Smooth muscle cell (in vitro differentiated cells): ENCODE measurements at regions not wholly inside any gene's neighbourhood (a gene's known extent, or its start where the extent isn't known, plus 50 kb on each side); places are given as distances from the start of the nearest gene placed in this dataset.

Experiments used
- DNase-seq: peaks from one replicate; lab custom pipeline; 2025; ENCODE audit not compliant: unreplicated experiment; lab: John Stamatoyannopoulos, UW
- H2AFZ ChIP-seq: fragments of 200-600 bp; sonication (generic); 2 replicates; pipeline ENCODE4 v1.6.0; 2016; ENCODE audit warnings: antibody characterized with exemption, low read depth, mild to moderate bottlenecking
- H3F3A ChIP-seq: fragments of 200-600 bp; sonication (generic); 2 replicates; pipeline ENCODE4 v1.6.0; 2017; ENCODE audit warnings: antibody characterized with exemption, low read depth
- H3K27ac ChIP-seq: fragments of 200-600 bp; sonication (generic); 2 replicates; pipeline ENCODE4 v1.5.1; 2016; ENCODE audit warnings: low read depth, mild to moderate bottlenecking
- H3K27me3 ChIP-seq: fragments of 200-600 bp; sonication (generic); 2 replicates; pipeline ENCODE4 v1.6.1; 2016; ENCODE audit warnings: low read depth, mild to moderate bottlenecking
- H3K36me3 ChIP-seq: fragments of 200-600 bp; sonication (generic); 2 replicates; pipeline ENCODE4 v1.5.1; 2016; ENCODE audit warnings: low read depth
- H3K4me1 ChIP-seq: fragments of 200-600 bp; sonication (generic); 2 replicates; pipeline ENCODE4 v1.5.1; 2016; ENCODE audit warnings: low read depth
- H3K4me2 ChIP-seq: fragments of 200-600 bp; sonication (generic); 2 replicates; pipeline ENCODE4 v1.6.0; 2016; ENCODE audit warnings: mild to moderate bottlenecking
- H3K4me3 ChIP-seq: fragments of 200-600 bp; sonication (generic); 2 replicates; pipeline ENCODE4 v1.5.1; 2016; ENCODE audit warnings: mild to moderate bottlenecking
- H3K79me2 ChIP-seq: fragments of 200-600 bp; sonication (generic); 2 replicates; pipeline ENCODE4 v1.6.0; 2016; ENCODE audit warnings: low read depth, mild to moderate bottlenecking
- H3K9ac ChIP-seq: fragments of 200-600 bp; sonication (generic); 2 replicates; pipeline ENCODE4 v1.6.0; 2016; ENCODE audit warnings: low read depth
- H3K9me3 ChIP-seq: fragments of 200-600 bp; sonication (generic); replicated peaks from 2 replicates; pipeline ENCODE4 v1.5.1; 2016; ENCODE audit warnings: low read depth
- H4K20me1 ChIP-seq: fragments of 200-600 bp; sonication (generic); 2 replicates; pipeline ENCODE4 v1.6.0; 2016; ENCODE audit warnings: low read depth
- WGBS: methylation state at CpG from one replicate; pipeline ENCODE4 v1.1.7; 2016; ENCODE audit warnings: low lambda C conversion rate; 5-methylcytosine and 5-hydroxymethylcytosine counted together
- TF ChIP-seq, protein P1 (sequence below): fragments of 200-600 bp; sonication (generic); IDR thresholded peaks from 2 replicates; pipeline ENCODE4 v1.5.1; 2017; ENCODE audit warnings: borderline replicate concordance, mild to moderate bottlenecking, antibody characterized with exemption; ENCODE audit not compliant: insufficient read depth, poor library complexity, severe bottlenecking

DNA sequence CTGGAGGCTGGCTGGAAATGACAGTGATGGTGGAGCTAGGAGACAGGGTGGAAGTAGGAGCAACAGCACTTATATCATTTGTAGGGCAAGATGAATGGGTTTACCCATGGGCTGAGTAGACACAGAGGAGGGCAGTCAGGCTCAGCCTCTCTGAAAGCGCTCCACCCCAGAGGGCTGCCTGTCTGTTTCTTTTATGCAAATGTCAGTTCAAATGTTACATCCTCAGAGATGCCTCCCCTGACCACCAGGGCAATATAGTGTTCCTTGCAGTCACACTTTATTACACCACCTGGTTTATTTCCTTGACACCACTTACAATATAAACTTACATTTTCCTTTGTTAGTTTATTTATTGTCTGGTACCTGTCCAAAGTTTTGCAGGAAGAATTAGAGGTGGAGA lies 159.5 kb upstream of the IL12B start:
- Histone ChIP-seq H3K4me3 (no peak overlapping the region), H3F3A (no peaks in the 10 kb centered on the region), H3K9me3 (no peaks in the 10 kb centered on the region), H3K36me3 (no peaks in the 10 kb centered on the region), H4K20me1 (no peaks in the 10 kb centered on the region), H3K4me2 (no peak overlapping the region), H3K4me1 (no peaks in the 10 kb centered on the region), H3K9ac (no peak overlapping the region), H2AFZ (no peak overlapping the region), H3K27ac (no peak overlapping the region), H3K79me2 (no peaks in the 10 kb centered on the region), H3K27me3 (no peaks in the 10 kb centered on the region)
- no peak for DNase-seq
- TF ChIP-seq, protein P1, sequence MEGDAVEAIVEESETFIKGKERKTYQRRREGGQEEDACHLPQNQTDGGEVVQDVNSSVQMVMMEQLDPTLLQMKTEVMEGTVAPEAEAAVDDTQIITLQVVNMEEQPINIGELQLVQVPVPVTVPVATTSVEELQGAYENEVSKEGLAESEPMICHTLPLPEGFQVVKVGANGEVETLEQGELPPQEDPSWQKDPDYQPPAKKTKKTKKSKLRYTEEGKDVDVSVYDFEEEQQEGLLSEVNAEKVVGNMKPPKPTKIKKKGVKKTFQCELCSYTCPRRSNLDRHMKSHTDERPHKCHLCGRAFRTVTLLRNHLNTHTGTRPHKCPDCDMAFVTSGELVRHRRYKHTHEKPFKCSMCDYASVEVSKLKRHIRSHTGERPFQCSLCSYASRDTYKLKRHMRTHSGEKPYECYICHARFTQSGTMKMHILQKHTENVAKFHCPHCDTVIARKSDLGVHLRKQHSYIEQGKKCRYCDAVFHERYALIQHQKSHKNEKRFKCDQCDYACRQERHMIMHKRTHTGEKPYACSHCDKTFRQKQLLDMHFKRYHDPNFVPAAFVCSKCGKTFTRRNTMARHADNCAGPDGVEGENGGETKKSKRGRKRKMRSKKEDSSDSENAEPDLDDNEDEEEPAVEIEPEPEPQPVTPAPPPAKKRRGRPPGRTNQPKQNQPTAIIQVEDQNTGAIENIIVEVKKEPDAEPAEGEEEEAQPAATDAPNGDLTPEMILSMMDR, result no peak
- 93% methylated on average over 1 of the region's 1 CpG for WGBS

DNA sequence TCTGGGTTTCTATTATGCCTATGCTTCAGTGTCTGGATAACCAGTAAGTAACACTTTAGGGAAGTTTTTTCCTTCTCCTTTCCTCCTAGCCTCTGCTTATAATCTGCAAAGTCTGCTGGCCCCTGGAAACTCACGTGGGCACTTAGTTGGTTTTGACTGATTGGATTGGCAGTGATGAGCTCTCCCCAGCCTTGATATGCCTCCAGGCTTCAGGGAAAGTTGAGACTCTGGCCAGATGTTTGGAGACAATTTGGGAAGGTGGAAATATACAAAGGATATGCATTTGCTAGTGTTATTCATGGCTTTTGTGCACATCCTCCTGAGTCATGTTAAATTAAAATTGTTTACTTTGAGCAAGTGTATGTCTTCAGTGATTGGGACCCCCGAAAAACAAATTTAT lies 160.2 kb upstream of the IL12B start:
- Histone ChIP-seq H3K36me3 (no peaks in the 10 kb centered on the region), H3K9ac (no peak overlapping the region), H3K4me3 (no peak overlapping the region), H2AFZ (no peak overlapping the region), H4K20me1 (no peaks in the 10 kb centered on the region), H3K4me2 (no peak overlapping the region), H3K79me2 (no peaks in the 10 kb centered on the region), H3F3A (no peaks in the 10 kb centered on the region), H3K27me3 (no peaks in the 10 kb centered on the region), H3K4me1 (no peaks in the 10 kb centered on the region), H3K9me3 (no peaks in the 10 kb centered on the region), H3K27ac (no peak overlapping the region)
- TF ChIP-seq, protein P1, result no peak
- WGBS, result 69% methylated on average over 2 of the region's 2 CpGs
- DNase-seq, result no peak

DNA sequence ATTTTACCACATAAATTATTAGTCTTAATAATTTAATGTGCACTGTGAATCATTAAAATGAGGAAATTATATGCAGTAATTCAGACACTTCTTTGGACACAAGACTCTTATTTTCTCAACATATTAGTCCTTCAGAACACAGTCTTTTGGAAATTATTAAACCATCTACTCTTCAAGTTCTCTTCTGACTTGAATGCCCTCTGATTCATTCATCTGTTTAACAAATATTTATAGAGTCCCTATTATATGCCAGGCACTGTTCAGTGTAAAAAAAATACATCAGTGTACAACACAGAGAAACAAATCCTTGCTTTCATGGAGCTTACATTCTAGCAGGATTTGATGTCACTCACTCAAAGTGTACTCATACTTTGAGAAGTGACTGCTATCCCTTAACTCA lies 163.4 kb upstream of the IL12B start:
- no peak overlapping the region for H3K4me3 ChIP-seq
- no peak for DNase-seq
- no peak overlapping the region for H3K27ac ChIP-seq
- no peaks in the 10 kb centered on the region for H3F3A ChIP-seq
- no peak overlapping the region for H2AFZ ChIP-seq
- H3K27me3 ChIP-seq, result no peaks in the 10 kb centered on the region
- H4K20me1 ChIP-seq, result no peaks in the 10 kb centered on the region
- H3K36me3 ChIP-seq, result no peaks in the 10 kb centered on the region
- H3K9ac ChIP-seq, result no peak overlapping the region
- H3K4me1 ChIP-seq, result no peaks in the 10 kb centered on the region
- H3K4me2 ChIP-seq, result no peak overlapping the region
- H3K79me2 ChIP-seq, result no peaks in the 10 kb centered on the region
- no peaks in the 10 kb centered on the region for H3K9me3 ChIP-seq
- TF ChIP-seq, protein P1, result no peak

DNA sequence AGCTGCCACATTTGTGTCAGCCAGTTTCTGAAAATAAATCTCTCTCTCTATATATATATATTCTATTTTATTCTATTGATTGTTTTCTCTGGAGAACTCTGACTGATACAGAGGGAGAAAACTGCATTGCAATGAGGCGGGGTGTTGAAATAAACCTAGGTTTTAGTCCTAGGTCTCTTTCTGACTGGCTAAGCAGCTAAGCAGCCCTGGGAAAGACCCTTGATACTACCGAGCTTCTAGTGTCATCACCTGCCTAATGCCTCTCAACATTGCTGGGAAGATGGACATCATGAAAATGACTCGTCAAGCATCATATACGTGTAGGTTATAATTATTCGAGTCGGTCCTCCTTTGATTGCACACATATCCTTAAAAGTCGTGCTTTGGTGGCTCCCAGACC lies 166.5 kb upstream of the IL12B start:
- no peak overlapping the region for H3K27ac ChIP-seq

More for the DNA sequence above, 166.5 kb upstream of the IL12B start:
- WGBS, result 93% methylated on average over 7 of the region's 7 CpGs
- no peak overlapping the region for H3K4me3 ChIP-seq
- TF ChIP-seq, protein P1, result no peak
- no peaks in the 10 kb centered on the region for H3F3A ChIP-seq
- no peaks in the 10 kb centered on the region for H3K9me3 ChIP-seq
- no peak for DNase-seq
- H4K20me1 ChIP-seq, result no peaks in the 10 kb centered on the region
- H3K79me2 ChIP-seq, result no peaks in the 10 kb centered on the region
- no peak overlapping the region for H2AFZ ChIP-seq
- no peaks in the 10 kb centered on the region for H3K36me3 ChIP-seq
- H3K4me2 ChIP-seq, result no peak overlapping the region
- H3K4me1 ChIP-seq, result no peaks in the 10 kb centered on the region
- H3K9ac ChIP-seq, result no peak overlapping the region
- H3K27me3 ChIP-seq, result no peaks in the 10 kb centered on the region
